ENCODE measurements at regions not wholly inside any gene's neighbourhood (a gene's known extent, or its start where the extent isn't known, plus 50 kb on each side); places are given as distances from the start of the nearest gene placed in this dataset.

DNA sequence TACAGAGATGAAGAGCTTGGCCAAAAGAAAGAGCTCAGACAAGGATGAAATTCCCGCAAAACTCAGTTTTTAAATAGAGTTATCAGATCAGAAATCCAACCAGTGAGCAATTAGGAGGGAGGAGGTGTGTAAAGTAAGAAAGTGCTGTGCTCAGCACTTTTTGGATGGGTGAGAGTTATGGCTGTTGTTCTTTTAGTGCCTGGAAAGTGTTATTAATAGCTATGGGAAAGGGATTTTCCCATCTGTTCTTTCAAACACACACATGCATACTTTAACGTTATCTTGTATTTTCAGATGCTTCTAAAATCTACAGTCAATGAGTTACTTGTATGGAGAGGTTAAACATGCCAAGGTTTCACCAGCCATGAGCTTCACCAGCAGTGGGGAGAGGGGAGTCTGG, 107.3 kb upstream of the TMEM72 start:
- no peak for TF ChIP-seq POLR2AphosphoS5 (IDR thresholded peaks at IDR 0.05; ENCODE audit: low read depth, low read length)
- TF ChIP-seq POLR2A (IDR thresholded peaks at IDR 0.05; ENCODE audit: low read depth, low read length) = no peak
- TF ChIP-seq TAF1 (IDR thresholded peaks at IDR 0.05; ENCODE audit: borderline replicate concordance, low read depth, low read length) = no peak
- FAIRE-seq = no peak
- no peak for DNase-seq (ENCODE audit: insufficient read length)

DNA sequence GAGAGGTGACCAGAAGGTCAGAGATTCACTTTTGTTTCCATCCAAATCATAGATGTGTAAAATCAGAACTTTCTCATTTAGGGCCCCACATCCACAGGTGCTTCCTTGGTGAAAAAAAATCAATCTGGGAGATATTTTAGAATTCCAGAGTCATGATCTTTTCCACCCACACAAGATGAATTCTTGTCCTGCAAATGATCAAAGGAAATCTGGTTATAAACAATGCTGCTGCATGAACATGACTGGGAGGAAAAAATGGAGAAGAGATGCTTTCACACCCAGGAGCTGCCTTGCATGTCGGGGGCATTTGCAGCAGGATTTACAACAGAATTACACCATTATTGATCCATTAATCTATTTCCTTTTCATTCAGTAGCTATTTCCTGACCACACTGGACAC, 106.5 kb upstream of the TMEM72 start:
- DNase-seq (ENCODE audit: insufficient read length) (no peak), FAIRE-seq (no peak)
- TF ChIP-seq TAF1 (IDR thresholded peaks at IDR 0.05; ENCODE audit: borderline replicate concordance, low read depth, low read length) (no peak), POLR2AphosphoS5 (IDR thresholded peaks at IDR 0.05; ENCODE audit: low read depth, low read length) (no peak), POLR2A (IDR thresholded peaks at IDR 0.05; ENCODE audit: low read depth, low read length) (no peak)

DNA sequence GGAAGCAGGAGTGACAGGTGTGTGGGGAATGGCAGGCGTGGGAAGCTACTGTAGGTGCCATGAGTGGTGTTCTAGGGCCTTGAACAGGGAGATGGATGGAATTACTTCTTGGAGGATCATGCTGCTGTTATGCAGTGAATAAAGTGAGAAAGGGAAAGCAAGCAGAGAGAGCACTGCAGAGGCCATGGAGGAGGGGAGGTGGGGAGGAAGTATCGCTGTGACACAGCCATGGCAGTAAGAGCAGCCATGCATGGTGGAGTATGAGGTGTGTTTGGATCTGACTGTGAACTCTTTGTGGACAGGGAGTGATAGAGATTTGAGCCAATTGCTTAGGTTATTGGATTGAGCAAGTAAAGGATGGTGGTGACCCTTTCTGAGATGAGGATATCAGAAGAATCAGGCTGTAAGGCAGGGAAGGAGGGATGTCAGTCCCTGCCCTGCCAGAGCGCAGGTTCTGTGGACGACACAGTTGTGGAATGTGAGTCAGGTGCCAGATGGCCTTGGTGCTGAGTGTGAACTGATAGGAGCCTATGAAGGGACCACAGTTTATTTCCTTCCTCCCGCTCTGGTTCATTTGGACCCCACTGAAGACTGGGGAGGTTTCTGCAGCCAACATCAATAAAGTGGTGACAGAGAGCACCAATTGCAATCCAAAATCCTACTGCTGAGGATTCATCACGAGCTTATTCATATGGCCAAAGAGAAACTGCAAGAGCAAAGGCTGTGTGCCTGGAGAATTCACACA, 105.5 kb upstream of the TMEM72 start:
- TF ChIP-seq TAF1 (IDR thresholded peaks at IDR 0.05; ENCODE audit: borderline replicate concordance, low read depth, low read length) = no peak
- TF ChIP-seq POLR2AphosphoS5 (IDR thresholded peaks at IDR 0.05; ENCODE audit: low read depth, low read length) = no peak
- no peak for TF ChIP-seq POLR2A (IDR thresholded peaks at IDR 0.05; ENCODE audit: low read depth, low read length)
- FAIRE-seq (no peak), DNase-seq (ENCODE audit: insufficient read length) (no peak)

DNA sequence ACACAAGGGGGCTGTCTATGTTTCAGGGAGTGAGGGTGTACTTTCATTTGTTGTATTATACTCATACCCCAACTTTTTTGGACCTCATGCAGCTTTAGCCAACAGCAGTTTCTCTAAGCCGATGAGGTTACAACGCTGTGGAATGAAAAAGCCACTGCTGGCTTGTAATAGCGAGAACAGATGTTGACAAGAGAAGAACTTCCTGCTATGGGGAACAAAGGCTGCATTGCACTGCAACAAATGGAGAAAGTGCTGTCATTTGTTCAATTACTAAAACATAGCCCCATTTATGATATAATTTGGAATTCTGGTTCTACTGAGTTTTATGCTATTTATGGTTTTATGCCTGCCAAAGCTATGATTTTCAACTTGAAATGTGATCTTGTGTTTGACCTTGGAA, 104.2 kb upstream of the TMEM72 start:
- TF ChIP-seq POLR2A (IDR thresholded peaks at IDR 0.05; ENCODE audit: low read depth, low read length) (no peak), TAF1 (IDR thresholded peaks at IDR 0.05; ENCODE audit: borderline replicate concordance, low read depth, low read length) (no peak), POLR2AphosphoS5 (IDR thresholded peaks at IDR 0.05; ENCODE audit: low read depth, low read length) (no peak)
- no peak for DNase-seq (ENCODE audit: insufficient read length)
- FAIRE-seq = no peak

DNA sequence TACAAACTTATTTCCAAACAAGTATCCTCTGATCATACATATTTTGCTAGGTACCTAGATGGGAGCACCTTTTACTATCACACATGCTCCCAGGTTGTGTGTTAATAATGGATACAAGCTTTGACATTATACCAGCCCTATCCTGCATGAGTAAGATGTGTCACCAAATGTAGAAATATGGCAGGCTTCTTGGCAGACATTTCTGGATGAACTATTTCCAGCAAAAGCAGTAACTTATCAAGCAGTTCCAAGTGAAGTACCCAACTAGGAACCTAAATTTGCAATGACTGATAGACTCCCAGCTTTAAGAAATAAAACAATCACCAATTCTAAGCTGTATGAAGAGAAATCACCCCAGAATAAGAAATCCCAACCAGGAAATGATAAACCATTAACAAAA, 103.7 kb upstream of the TMEM72 start:
- TF ChIP-seq POLR2A (IDR thresholded peaks at IDR 0.05; ENCODE audit: low read depth, low read length) (no peak), POLR2AphosphoS5 (IDR thresholded peaks at IDR 0.05; ENCODE audit: low read depth, low read length) (no peak), TAF1 (IDR thresholded peaks at IDR 0.05; ENCODE audit: borderline replicate concordance, low read depth, low read length) (no peak)
- FAIRE-seq (no peak), DNase-seq (ENCODE audit: insufficient read length) (no peak)

DNA sequence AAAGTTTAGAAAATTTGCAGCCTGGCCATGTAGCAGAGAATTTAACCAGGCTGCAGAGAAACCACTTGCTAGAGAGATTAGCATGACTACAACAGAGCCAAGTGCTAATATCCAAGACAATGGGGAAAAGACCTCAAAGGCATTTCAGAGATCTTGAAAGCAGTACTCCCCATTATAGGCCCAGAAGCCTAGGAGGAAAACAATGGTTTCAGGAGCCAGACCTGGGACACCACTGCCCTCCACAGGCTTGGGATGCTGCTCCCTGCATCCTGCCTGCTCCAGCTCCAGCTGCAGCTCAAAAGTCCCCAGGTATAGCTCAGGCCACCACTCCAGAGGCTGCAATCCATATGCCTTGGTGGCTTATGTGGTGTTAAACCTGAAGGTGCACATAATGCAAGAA, 101.5 kb upstream of the TMEM72 start:
- DNase-seq (ENCODE audit: insufficient read length) (no peak), FAIRE-seq (no peak)
- TF ChIP-seq POLR2AphosphoS5 (IDR thresholded peaks at IDR 0.05; ENCODE audit: low read depth, low read length) (no peak), TAF1 (IDR thresholded peaks at IDR 0.05; ENCODE audit: borderline replicate concordance, low read depth, low read length) (no peak), POLR2A (IDR thresholded peaks at IDR 0.05; ENCODE audit: low read depth, low read length) (no peak)

DNA sequence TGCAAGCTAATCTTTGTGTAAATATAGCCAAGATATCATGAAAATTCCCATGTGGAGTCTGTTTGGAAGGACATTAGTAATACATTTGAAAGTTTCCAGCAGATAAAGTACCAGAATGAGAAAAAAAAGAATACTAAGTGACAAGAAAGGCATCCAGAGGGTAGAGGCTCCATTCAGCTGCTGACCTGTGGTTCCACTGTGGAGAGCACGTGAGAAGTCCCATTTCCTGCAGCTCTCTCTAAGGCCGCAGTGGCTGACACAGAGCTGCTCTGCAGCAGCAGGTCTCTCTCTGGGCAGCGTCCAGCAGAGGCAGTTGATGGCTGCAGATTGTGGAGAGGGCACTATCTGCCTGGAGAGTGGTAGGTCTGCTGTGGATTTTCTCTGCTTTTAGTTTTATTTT, 100.1 kb upstream of the TMEM72 start:
- DNase-seq (ENCODE audit: insufficient read length) = no peak
- TF ChIP-seq POLR2A (IDR thresholded peaks at IDR 0.05; ENCODE audit: low read depth, low read length) (no peak), POLR2AphosphoS5 (IDR thresholded peaks at IDR 0.05; ENCODE audit: low read depth, low read length) (no peak), TAF1 (IDR thresholded peaks at IDR 0.05; ENCODE audit: borderline replicate concordance, low read depth, low read length) (no peak)
- no peak for FAIRE-seq

DNA sequence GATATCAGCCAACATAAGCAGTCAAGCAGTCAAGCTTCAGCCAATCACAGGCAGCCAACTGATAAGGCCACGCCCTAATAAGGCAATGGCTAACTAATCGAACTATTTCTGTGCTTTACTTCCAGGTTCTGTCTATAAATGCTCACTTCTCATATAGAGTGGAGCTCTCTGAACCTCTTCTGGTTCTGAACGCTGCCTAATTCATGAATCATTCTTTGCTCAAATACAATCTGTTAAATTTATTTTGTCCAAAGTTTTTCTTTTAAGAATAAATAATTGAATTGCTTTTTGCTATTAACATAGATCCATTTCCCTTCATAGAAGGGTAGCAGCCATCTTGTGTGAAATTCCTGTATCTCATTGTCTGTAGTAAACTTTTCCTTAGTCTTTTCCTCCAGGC, 97.9 kb upstream of the TMEM72 start:
- no peak for DNase-seq (ENCODE audit: insufficient read length)
- FAIRE-seq = no peak
- no peak for TF ChIP-seq POLR2A (IDR thresholded peaks at IDR 0.05; ENCODE audit: low read depth, low read length)
- TF ChIP-seq POLR2AphosphoS5 (IDR thresholded peaks at IDR 0.05; ENCODE audit: low read depth, low read length) = no peak
- no peak for TF ChIP-seq TAF1 (IDR thresholded peaks at IDR 0.05; ENCODE audit: borderline replicate concordance, low read depth, low read length)

DNA sequence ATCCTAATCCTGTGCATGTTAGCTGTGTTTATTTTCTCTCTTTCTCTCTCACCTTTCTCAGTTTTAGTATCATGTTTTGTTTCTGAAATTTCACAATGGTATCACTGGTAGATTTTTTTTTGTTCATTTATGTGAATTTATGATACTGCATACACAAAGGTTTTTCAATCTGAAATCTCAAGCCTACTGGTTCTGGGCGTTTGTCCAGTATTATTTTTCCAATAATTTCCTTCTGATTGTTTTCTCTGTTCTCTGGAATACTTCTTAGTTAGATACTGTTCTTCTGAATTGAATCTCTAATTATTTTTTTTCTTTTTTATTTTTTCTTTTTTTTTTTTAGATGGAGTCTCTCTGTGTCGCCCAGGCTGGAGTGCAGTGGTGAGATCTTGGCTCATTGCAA, 96.2 kb upstream of the TMEM72 start:
- no peak for FAIRE-seq
- DNase-seq (ENCODE audit: insufficient read length) = no peak
- TF ChIP-seq POLR2AphosphoS5 (IDR thresholded peaks at IDR 0.05; ENCODE audit: low read depth, low read length) (no peak), POLR2A (IDR thresholded peaks at IDR 0.05; ENCODE audit: low read depth, low read length) (no peak), TAF1 (IDR thresholded peaks at IDR 0.05; ENCODE audit: borderline replicate concordance, low read depth, low read length) (no peak)

DNA sequence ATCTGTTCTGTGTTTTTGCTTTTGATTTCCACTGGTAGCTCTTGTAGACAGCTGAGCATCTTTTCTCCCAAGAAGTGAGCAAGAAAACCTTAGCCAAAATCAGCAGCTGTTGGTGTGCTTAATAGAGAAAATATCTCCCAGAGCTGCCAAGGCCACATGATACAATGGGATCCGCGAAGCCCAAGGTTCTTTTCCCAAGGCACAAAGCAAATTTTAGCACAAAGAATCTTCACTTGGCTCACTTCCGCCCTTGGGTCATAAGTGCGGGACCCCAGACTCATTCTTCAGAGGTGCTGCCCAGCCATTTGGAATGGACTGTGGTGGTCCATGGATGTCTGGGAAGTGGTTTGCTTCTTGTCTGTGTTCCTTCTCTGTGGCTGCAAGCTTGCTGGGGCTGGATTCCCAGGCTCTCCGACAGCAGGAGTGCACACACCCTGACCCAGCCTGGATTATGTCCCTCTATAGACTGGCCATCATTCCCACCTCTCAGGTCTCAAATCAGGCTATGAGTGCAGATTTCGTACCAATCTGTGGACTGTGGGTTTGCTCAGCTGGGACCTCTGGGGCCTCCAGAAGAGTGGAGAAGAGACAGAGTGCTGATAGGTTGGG, 93.0 kb upstream of the TMEM72 start:
- no peak for FAIRE-seq
- DNase-seq (ENCODE audit: insufficient read length) = no peak
- TF ChIP-seq POLR2AphosphoS5 (IDR thresholded peaks at IDR 0.05; ENCODE audit: low read depth, low read length) (no peak), POLR2A (IDR thresholded peaks at IDR 0.05; ENCODE audit: low read depth, low read length) (no peak), TAF1 (IDR thresholded peaks at IDR 0.05; ENCODE audit: borderline replicate concordance, low read depth, low read length) (no peak)

DNA sequence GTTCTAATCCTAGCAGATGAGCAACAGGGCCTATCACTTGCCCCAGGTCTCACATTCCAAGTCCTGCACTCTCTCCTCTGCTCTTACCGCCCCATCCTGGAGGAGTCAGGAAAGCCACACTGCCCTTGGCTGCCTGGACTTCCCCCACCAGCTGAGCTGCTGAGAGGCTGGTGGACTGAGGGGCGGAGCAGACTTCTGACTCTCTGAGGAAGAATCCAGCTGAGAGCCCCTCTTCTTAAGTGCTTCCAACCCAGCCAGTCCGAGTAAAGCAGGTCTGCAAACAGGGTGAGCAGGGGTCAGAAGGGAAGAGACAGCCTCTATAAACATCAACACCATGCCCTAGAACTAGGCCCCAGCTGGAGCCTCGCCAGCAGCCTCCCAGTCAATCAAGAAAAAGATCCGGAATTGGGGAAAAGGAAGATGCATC, 92.4 kb upstream of the TMEM72 start:
- no peak for DNase-seq (ENCODE audit: insufficient read length)
- no peak for FAIRE-seq
- TF ChIP-seq POLR2AphosphoS5 (IDR thresholded peaks at IDR 0.05; ENCODE audit: low read depth, low read length) (no peak), TAF1 (IDR thresholded peaks at IDR 0.05; ENCODE audit: borderline replicate concordance, low read depth, low read length) (no peak), POLR2A (IDR thresholded peaks at IDR 0.05; ENCODE audit: low read depth, low read length) (no peak)

DNA sequence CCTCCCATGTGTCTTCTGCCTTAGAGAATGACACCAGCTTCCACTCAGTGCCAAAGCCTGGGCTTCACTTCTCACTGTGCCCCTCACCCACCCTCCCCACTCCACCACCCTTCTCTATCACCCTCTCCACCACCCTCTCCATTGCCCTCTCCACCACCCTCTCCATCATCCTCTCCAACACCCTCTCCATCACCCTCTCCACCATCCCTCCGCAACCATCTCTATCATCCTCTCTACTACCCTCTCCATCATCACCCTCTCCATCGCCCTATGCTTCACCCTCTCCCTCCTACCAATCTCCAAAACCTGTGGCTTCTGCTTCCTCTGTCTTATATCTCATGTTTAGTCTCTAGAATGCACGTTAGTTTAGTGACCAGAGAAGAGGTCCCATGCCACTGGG, 91.0 kb upstream of the TMEM72 start:
- no peak for DNase-seq (ENCODE audit: insufficient read length)
- TF ChIP-seq TAF1 (IDR thresholded peaks at IDR 0.05; ENCODE audit: borderline replicate concordance, low read depth, low read length) (no peak), POLR2AphosphoS5 (IDR thresholded peaks at IDR 0.05; ENCODE audit: low read depth, low read length) (no peak), POLR2A (IDR thresholded peaks at IDR 0.05; ENCODE audit: low read depth, low read length) (no peak)
- FAIRE-seq = no peak
